GM21737 (cell line): ENCODE measurements at regions not wholly inside any gene's neighbourhood (a gene's known extent, or its start where the extent isn't known, plus 50 kb on each side); places are given as distances from the start of the nearest gene placed in this dataset.

Source experiments
- ATAC-seq: cut with Tn5 transposase; IDR thresholded peaks from one replicate; pipeline ENCODE4 v1.9.1; 2021; ENCODE audit warnings: mild to moderate bottlenecking, moderate library complexity; ENCODE audit not compliant: unreplicated experiment

DNA sequence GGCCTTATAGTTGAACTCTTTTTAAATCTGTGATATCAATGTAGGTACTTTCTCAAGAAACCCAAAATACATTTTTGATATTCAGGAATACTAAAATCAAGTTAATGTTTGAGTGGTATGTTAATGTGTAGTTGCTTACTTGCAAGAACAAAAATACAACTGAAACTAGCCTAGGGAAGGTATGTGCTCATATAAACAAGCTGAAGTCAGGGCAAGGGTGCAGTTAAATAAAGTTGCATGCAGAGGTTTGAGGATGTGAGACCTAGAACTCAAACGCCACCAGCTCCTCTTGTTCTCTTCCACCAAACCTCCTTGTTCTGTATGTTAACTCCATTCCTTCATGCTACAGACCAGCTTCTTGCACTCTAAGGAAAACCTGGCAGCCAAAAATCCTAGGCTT, 388.3 kb upstream of the SMIM21 start:
- ATAC-seq = no peak

DNA sequence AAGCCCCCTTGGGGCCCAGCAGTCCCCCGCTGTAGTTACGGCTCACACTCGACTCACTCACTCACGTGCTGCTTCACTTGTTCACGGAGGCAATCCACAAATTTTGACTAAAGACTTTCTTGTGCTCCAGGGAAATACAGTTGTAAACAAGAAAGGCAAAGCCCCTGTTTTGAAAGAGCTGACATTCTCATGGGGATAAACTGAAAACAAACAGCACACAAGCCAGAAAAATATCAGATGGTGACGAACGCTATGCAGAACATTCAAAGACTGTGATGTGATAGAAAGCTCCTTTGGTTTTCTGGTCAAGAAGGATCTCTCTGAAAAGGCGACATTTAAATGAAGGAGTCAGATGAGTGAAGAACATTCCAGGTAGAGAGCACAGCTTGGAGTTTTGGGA, 385.3 kb upstream of the SMIM21 start:
- ATAC-seq = no peak

DNA sequence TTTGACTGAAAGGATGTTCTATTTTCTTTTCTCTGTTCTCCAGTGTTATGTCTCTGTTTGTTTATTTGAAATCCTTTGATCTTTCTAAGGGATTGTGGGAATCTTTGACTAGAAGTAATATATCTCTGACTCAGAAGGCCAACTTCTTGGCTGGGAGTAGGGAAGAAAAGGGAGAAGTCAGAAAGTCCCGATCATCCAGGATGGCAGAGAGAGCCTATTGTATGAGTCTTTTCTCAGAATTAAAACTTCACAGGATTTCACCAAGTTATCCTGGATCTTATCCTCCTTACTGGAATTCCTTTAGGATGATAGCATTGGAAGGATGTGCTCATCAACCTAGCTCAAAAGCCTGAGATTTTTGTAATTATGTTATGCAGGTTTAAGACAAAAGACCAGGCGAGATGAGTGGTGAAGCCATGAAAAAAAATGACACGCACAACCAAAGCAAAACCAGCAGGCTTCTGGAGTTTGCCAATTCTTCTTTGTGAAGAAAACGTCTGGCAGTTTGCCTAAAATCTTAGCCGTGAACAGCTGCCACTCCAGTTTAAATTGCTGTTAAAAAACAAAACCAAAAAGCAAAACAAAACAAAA, 383.6 kb upstream of the SMIM21 start:
- ATAC-seq = no peak

DNA sequence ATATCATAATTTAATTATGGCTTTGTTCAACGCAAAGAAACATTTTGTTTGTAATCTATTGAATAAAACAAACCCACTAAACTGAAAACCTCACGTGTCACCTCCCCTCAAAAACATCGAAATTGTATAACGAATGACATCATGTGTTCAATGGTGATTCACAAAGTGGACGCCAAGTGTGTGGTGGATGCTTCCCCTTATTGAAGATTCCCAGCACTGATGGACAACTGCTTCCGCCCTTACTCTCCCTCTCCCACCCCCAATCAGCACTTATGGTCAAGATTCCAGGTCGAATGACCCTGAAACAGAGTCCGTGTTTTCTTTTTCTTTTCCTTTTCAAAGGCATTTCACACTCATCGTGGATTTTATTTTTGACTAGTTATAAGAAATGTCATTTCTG, 383.0 kb upstream of the SMIM21 start:
- no peak for ATAC-seq

DNA sequence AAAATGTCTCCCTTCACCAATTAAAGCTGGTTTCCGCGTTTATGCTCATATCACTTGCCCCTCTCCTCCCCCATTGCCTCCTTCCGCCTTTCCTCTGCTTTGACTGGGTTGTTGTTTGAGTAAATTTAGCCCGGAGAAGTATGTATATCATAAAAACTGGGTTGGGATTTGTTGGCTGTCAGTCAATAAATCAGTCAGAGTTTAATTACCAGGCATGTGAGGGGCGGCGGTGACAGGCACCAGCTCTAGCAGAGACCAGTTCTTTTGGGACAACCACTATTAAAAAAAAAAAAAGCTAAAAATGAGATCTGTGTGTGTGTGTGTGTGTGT, 382.4 kb upstream of the SMIM21 start:
- no peak for ATAC-seq

DNA sequence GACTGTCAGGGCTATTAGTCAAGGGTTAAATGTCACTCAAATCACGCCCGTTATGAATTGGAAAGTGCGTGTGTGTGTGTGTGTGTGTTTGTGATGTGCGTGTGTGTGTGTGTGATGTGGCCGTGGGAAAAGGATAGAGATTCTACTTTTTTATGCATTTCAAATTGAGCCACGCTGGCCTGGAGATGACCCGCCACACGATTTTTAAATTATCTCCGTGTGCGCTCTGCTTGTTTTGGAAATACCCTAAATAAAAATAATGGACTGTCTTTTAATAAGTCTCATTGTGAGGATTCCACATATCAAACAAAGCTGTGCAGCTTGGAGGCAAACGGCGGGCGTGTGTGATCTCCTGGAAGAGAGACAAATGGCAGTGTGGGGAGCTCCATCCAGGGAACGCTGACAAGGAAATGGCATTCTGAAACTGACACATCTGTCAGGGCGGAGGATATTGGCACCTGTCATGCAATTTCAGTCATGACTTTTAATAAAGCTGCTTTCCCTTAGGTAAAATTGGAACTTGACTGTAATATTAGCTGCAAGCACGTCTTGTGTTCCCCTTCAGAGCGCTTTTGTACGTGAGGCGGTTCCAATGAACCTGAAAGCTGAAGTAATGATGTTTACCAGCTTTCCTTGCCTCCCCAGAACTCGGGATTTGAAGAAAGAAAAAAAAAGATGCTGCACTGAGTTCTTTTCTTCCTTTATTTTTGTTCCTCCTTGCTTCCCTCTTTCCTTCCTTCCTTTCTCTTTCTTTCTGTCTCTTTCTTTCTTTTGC, 381.8 kb upstream of the SMIM21 start:
- ATAC-seq = no peak

DNA sequence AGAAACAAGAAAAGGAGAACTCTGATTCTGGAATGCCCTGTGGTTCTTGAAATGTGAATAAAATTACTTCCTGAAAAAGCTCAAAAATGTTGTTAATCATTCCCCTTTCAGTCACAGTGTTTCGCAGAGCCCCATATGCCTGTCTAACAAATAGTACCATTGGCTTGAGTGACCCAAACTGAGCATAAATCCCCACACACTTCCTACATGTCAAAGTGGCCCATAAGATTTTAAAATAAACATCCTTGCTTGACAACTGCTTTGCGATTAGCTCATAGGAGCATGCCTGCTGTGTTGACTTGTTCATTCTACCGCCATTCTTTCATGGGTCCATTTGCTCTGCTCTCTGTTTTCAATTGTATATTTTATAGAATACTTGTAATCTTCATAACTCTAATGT, 377.8 kb upstream of the SMIM21 start:
- ATAC-seq = no peak

DNA sequence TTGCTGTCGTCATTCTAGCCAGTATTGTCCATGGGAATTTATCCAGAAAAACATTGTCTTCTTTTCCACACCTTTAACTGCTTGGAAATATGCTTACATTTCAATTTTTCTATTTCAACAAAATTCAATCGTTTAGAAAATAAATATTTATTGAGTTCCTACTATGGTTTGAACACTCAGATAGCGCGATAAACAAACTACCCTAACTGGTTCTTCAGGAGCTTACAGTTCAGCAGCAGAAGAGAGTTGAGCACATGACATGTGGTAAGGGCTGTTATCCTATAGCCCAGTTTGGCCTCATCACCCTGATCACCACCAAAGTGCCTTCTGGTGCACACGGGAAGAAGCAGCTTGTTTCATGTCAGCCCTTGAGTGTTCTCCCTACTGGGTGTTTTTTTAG, 375.2 kb upstream of the SMIM21 start:
- no peak for ATAC-seq

DNA sequence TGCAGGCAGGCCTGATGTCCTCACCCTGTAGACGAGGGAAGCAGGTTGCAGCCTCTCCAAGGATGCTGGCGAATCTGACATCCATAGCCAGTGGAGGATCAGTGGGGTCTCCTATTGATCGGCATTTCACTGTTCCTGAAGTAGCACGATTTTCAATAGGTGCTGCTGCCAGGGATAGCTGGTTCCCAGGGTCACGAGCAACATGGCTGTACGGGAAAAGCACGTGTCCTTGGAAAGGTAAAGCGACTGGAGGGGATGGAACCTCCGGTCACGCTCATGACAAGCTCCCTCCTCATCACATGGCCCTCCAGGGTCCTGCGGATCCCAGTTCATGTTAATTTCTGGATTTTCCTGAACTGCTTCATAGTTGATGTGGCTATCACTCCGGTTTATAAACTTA, 373.7 kb upstream of the SMIM21 start:
- ATAC-seq = no peak

DNA sequence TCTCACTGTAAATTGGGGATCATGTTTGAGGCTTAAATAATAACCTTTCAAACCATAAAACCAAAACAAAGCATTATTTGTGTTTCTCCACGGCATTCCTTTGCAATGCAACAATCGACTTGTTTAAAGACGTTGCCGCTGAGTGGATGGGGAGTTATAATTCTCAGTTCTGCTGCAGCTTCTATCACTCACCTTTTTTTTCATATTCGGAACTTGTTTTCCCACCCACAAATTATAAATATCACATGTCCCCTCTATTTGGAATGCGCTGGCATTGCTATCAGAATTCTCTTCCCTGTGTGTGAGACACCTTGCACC, 372.8 kb upstream of the SMIM21 start:
- no peak for ATAC-seq

DNA sequence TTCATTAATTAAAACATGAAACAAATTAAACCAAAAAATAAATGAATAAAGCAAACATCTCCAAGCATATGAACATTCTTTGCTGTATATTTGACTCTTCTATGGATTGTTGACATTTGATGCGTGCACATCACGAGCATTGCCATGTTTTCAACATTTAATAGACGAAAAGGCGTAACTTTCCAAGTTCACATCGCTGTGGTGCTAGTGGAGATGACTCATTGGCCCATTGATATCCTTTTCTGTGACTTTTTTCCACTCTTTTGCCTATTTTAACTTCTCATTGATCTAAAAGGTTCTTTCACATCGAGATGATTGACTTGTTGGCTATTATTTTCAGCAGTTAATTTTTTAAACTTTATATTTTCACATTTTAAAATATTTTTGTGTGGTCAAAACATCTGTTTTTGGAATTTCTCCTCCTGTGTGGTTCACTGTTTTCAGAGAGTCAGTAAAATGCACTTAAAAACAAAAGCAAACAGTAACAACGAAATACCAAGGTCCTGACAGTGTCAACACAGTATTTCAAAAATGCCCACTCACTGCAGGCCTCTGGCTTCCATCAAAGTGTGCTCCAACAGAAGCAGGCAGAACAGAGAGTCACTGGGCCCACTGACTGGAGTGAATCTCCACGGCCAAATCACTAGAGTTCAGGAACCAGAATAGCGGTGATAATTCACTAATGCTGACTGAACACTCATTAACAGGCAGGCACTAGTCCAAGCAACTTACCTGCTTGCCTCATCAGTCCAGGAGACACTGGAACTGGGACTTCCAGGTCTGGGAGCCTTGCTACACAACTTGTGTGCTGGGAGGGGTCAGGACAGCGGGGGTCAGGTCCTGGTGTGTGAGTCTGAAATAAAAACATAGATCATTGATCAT, 372.2 kb upstream of the SMIM21 start:
- no peak for ATAC-seq

DNA sequence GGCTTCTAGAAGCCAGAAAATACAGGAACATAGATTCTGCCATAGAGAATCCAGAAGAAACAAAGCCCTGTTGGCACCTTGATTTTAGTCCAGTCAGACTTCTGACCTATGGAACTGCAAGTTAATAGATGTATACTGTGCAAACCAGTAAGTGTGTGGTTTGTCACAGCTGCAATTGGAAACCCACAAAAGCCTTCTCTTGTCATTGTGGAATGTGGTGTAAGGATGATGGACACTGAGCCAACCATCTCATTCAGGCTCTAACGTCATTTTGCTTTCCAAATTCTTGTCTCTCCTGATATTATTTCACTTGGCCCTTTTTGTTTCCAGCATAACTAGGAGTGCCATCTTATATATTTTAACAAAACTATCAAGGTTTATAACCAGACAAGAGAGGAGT, 369.5 kb upstream of the SMIM21 start:
- ATAC-seq = no peak

DNA sequence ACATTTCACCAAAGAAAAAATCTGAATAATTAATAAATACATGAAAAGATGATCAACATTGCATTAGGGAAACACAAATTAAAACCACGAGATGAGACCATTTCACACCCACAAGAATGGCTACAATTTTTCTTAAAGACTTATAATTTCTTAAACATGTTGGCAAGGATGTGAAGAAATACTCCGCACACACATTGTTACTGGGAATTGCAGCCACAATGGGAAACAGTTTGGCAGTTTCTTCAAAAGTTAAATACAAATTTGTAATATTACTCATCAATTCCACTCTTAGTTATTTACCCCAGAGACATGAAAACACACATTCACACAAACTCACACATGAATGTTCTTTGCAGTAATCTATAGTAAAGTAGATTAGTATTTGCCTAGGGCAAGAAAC, 363.3 kb upstream of the SMIM21 start:
- ATAC-seq = no peak

DNA sequence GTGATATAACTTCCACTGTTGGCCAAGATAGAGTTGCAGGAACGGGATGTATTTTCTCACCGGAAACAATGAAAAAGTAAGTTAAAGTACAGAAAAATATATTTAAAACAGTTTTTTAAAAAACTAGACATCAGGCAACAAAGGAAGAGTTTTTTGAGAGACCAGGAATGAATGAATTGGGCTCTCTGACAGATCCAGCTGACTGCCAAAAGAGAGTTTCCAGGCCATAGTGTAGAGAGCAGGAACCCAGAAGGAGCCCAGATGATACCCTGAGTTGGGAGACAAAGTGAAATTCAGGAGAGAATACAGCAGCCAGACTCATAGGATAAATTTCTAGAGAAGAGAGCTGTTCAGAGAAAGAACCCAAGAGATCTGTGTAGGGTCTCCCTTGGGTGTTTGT, 362.6 kb upstream of the SMIM21 start:
- ATAC-seq = no peak

DNA sequence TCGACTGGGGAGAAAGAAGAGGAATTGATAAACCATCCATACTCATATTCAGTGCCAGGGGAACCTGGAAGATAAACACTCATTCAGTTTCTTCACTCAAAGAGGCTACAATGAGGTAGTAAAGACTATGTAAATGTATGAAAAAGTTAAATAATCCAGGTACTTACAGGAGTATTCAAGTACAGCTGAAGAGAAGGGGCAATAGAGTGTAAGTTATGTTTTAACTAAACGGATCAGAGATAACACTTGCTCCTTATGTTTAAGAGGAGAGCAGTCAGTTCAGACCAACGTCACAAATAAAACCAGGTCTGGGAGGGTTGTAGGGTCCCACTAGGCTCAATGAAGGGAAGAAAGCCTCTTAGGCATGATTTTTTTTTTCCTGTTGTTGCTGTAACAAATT, 358.3 kb upstream of the SMIM21 start:
- no peak for ATAC-seq

DNA sequence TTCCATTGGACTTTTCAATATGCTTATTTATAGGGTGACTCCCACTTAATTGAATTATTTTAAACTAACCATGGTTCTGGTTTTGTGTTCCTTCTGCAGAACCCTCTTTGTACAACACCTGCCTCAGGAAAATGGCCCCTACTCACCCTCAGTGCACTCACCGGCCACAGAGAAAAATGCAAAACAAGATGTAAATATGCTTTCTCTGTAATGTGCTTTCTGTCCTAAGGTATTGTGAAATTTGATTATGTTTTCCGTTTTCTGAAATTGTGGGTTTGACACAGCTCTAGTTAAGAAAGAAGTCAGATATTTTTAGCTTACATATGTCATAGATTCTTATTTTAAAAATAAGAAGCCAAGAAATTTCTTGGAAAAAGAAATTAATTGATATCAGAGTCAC, 357.7 kb upstream of the SMIM21 start:
- ATAC-seq = no peak

DNA sequence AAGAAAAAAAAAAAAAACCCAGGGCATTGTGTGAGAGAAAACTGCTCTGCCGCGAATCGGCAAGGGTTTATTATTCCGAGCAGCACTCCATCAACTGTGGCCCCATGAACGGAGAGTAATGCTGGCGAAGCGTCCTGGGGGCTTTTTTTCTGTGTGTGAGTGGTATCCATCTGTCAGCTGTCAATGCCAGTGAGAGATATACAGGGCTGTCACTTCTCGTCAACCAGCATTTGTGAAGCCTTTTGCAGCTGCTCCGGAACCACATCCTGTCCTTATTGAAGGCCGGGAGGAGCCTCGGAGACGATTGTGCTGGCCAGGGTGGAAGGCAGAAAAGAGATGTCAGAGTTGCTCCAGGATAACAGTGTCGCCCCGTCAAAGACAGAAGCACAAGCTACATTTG, 356.9 kb upstream of the SMIM21 start:
- ATAC-seq = no peak

DNA sequence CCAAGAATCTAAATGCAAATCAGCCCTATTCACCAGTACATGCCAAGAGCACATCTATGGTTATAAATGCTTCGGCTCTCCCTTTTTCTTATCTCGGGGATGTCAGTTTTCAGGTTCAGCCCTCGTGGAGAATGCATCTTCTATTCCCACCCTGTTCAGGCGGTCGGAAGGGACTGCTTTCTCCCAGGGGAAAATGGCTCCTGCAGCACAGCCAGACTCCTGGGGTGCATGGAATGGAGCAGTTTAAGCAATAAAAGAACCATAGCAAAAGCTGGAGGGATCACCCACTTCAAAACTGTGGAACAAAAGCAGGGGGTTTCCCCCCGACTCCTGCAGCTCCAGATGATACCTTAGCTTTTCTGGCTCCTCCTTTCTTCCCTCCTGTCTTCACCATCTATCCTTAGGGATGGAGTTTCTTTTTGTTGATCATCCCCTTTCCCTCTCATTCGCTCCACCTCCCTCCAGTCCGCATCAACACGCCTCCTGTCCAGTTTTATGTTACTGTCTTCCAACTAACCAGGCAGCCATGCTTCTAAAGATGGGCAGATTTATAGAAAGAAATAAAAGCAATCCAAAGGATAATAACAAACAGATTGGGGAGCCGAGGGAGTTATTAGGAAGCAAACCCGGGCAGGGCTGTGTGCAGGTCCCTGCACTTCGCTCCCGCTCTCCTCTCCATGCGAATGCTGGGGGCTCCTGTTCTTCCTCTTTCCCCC, 356.2 kb upstream of the SMIM21 start:
- no peak for ATAC-seq

DNA sequence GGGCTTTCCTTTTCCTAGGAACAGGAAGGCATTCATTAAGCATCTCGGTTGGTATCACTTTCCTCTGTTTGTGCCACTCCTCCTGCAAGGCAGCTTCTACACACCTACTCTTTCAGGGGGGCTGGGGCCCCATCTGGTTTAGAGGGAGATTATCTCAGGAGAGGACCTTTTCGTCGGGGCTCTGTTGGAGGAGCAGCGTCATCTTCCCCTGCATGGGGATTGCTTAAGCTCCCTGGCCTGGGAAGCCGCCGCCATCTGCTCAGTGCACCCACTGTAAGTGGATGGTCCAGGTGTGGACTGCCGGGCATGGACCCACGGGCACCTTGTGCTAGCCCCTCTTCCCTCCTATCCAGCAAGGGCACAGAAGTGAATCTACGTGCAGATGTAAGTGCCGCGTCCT, 355.3 kb upstream of the SMIM21 start:
- no peak for ATAC-seq

DNA sequence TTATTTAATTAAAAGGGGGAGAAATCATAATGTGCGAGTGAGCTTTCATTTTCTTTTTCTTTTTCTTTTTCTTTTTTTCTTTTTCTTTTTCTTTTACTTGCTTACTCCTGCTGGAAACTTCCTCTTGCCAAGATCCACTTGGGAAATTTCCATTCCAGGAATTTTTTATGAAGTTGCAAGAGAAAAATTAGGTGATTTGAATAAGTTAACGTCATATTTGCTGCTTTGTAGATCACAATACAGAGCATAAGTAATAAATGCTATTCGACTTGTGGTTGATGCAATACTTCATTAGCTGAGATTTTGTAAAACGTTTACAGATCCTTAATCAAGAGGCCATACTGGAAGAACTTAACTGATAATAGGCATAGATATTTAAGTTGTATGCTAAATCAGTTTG, 354.7 kb upstream of the SMIM21 start:
- no peak for ATAC-seq

DNA sequence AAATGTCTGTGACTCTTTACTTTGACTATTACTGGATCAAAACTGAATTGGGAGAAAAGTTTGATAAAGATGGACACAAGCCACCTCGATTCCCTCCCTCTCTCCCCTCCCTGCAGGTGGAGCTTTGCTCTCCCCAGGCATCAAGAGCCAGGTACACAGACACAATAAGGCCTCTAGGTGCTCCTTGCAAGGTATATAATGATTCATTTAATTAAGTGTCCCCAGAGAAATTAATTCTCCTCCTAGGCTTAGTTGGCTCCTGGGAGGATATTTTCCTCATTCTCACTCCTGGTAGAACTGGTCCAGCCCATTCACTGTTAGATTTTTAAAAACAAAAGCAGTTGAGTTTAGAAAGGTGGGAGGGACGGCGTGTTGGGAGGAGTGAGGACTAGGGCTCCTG, 352.4 kb upstream of the SMIM21 start:
- ATAC-seq = no peak

DNA sequence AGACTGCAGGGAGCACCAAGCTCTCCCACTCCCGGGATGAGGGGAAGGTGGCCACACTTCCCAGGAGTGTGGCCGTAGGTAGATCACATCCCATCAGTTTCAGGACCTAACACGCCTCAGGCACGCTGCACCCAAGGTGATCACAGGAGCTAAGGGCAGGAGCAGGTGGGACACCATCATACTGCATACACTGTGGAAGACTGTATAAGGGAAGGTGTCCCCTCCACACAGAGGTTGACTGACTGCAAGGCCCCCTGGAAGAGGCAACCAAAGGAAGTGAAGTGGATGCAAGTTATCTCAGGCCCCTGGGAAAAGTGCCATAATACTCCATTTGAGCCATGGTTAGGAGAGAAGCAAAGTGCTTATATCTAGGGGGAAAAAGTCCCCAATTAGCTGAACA, 351.9 kb upstream of the SMIM21 start:
- ATAC-seq = no peak
